ENCODE measurements at regions not wholly inside any gene's neighbourhood (a gene's known extent, or its start where the extent isn't known, plus 50 kb on each side); places are given as distances from the start of the nearest gene placed in this dataset.

DNA sequence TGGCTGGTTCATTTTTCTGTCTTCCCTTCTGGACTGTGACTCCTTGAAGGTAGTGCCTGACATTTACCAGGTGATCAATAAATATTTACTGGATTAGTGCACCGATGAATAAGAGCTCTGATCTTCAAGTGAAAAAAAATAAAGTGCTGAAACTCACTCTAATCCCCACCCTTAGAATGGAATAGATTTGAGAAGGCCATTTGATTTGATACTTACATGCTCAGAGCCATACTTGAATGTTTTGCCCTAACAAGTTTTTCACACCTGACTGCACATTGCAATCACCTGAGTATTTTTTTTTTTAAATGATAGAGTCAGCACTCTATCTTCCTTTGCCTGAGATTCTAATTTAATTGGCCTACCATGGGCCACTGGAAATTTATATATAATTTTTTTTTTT, 105.7 kb downstream of the LRRC70 start:
- DNase-seq (ENCODE audit: low read depth in 2 of 3, low spot score in 2 of 3): no peak

DNA sequence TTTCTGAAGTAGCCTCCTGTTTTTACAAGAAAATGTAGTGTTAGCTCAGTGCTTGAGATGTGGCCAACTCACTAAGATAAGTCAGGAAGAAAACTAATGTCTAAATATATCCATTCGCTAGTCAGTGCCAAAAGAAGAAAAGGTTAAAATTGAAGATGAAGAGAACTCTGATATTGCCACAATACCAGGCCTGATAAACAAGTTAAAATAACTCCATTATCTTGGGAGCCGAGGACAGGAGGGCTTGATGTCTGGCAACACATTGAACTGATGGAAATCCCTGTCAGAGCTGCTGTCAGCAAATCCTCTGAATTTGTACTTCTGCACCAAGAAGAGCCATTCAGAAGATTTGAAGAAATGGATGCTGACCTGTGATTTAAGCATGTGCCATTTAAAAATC, 103.4 kb downstream of the LRRC70 start:
- DNase-seq (ENCODE audit: low read depth in 2 of 3, low spot score in 2 of 3): no peak

DNA sequence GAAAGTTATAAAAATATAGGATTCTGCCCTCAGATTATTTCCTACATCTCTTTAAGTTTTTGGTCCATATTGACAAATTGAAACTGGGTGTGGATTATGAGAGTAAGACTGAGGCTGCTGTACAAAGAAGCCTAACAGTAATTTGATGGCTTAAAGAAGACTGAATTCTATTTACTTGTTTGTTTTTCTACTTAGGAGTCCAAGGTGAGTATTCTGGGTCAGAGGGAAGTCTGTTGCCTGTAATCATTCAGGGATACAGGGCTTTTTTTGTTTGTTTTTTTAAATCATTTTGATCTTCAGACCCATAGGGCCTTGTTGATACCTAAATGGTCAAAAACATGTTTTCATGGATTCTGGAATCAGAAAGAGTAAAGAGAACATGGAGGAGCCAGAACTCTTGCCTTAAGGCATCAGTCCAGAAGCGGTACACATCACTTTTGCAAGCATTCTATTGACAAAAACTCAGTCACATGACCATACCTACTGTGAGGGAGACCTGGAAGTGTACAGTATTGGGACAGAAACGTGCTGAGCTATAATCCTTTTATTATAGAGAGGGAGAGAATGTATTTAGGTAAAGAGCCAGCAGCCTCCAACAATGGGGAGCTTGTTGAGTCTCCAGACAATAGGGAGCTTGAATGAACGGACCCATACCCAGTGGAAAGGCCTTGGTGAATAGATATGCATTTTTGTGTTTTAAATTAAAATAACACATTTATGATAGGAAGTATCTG, 102.7 kb downstream of the LRRC70 start:
- DNase-seq (ENCODE audit: low read depth in 2 of 3, low spot score in 2 of 3): no peak

DNA sequence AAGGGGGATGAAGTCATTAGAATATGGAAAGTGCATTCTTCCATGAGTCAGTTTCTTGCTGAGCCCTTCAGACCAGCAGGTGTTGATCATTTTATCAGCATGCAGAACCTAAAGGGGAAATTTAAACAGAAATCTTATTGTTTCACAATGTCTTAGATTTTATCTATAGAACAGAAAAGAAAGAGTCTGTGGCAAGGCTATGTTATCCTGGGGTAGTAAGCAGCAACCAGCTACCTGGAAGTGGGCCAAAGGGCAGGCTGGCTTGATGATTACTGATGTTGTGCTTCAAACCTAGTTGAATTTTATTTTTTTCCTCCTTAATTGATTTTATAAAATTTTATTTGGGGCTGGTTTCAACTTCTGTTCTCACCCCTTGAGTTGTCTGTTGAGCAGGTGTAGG, 101.5 kb downstream of the LRRC70 start:
- no peak for DNase-seq (ENCODE audit: low read depth in 2 of 3, low spot score in 2 of 3)

All from activated CD8-positive, alpha-beta memory T cell treated with anti-CD3 and anti-CD28 coated beads for 48 hours (primary cell).